Testis (tissue), 2 donors: ENCODE measurements at regions not wholly inside any gene's neighbourhood (a gene's known extent, or its start where the extent isn't known, plus 50 kb on each side); places are given as distances from the start of the nearest gene placed in this dataset.

Experiments used
- DNase-seq: peaks from one replicate; pipeline ENCODE4 v3.0.0-alpha.2; 2019
- H3K27ac ChIP-seq, 2 donors: fragments of 200-600 bp; sonication (generic); one replicate each; pipeline ENCODE4 v1.5.1; 2019
- H3K27me3 ChIP-seq: fragments of 200-600 bp; sonication (generic); one replicate; pipeline ENCODE4 v1.5.1; 2019
- H3K36me3 ChIP-seq: fragments of 200-600 bp; sonication (generic); one replicate; pipeline ENCODE4 v1.5.1; 2017; ENCODE audit warnings: low read depth; ENCODE audit errors: missing control alignments
- H3K4me1 ChIP-seq: fragments of 200-600 bp; sonication (generic); one replicate; pipeline ENCODE4 v1.5.1; 2019
- H3K4me3 ChIP-seq, 2 donors: fragments of 200-600 bp; sonication (generic); one replicate each; pipeline ENCODE4 v1.5.1; 2017 to 2019
- H3K9me3 ChIP-seq: fragments of 200-600 bp; sonication (generic); one replicate; pipeline ENCODE4 v1.5.1; 2017
- POLR2A ChIP-seq: fragments of 450-650 bp; IDR thresholded peaks from one replicate; pipeline ENCODE4 v1.6.1; 2017; ENCODE audit warnings: antibody characterized with exemption, mild to moderate bottlenecking, moderate library complexity
- WGBS, 2 donors: methylation state at CpG; one replicate each; pipeline ENCODE4 v1.1.5; 2018; 5-methylcytosine and 5-hydroxymethylcytosine counted together
- intact Hi-C: fragments of 100-400 bp; cut with DNase I; formaldehyde crosslinking; loops from one replicate; pipeline ENCODE4 v1.15.1; 2023; ENCODE audit warnings: low total_unique reads
- TF ChIP-seq, protein P1 (sequence below), 3 experiments: fragments of 450-650 bp in 2 of 3; fragments of 200-600 bp in 1 of 3; sonication (generic) in 1 of 3; IDR thresholded peaks; one replicate each; pipeline ENCODE4 v1.5.1; 2016 to 2019; ENCODE audit warnings: antibody characterized with exemption in 3 of 3, mild to moderate bottlenecking in 2 of 3, moderate library complexity in 1 of 3

DNA sequence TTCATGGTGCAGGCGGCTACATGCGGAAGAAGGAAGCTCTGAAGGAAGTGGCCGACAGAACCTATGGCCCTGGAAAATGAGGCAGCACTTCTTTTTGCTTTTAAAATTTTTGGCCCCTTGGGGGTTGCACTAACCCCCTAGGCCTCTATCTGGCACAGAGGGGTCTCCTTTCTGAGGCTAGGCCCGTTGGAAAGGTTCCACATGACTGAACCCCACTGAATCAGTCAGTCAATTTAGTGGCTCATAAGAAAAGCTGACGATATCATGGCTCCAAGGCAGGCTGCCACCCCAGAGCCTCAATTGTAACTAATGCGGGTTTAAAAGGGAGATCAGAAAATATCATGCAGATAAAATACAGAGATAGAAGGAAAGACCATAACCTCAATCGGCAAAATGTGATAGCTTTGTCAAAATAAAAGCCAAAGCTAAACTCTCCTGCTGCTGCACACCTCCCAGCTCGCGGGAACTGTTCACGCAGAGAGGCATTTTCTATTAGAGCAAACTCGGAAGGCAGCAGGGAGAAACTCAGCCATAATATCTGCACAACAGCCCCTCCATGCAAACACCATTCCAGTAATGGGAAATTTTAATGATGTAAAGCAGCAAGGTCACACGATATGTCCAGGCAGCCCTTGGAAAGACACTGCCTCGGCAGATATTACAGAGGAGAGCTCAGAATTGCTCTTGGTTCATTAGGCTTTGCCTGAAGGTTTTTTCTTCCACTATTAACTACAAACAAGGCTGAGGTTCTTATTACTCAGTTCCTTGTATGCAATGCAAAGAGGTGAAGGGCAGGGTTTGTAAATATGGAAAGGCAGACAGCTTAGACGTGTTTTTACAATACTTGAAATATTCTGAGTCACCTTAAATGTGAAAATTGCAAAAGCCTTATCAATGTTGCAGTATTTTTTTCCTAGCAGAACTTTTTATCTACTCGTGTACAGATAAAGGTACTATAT, 200.4 kb upstream of the PMFBP1 start:
- H3K4me3 ChIP-seq: no peak overlapping the region
- no peaks in the 10 kb centered on the region for H3K9me3 ChIP-seq
- no peaks in the 10 kb centered on the region for H3K4me1 ChIP-seq
- DNase-seq: no peak
- no peaks in the 10 kb centered on the region for H3K27me3 ChIP-seq
- no peak overlapping the region for H3K27ac ChIP-seq
- no peaks in the 10 kb centered on the region for H3K36me3 ChIP-seq
- TF ChIP-seq, protein P1, sequence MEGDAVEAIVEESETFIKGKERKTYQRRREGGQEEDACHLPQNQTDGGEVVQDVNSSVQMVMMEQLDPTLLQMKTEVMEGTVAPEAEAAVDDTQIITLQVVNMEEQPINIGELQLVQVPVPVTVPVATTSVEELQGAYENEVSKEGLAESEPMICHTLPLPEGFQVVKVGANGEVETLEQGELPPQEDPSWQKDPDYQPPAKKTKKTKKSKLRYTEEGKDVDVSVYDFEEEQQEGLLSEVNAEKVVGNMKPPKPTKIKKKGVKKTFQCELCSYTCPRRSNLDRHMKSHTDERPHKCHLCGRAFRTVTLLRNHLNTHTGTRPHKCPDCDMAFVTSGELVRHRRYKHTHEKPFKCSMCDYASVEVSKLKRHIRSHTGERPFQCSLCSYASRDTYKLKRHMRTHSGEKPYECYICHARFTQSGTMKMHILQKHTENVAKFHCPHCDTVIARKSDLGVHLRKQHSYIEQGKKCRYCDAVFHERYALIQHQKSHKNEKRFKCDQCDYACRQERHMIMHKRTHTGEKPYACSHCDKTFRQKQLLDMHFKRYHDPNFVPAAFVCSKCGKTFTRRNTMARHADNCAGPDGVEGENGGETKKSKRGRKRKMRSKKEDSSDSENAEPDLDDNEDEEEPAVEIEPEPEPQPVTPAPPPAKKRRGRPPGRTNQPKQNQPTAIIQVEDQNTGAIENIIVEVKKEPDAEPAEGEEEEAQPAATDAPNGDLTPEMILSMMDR (IDR thresholded peaks at IDR 0.05): no peak
- no peak for TF ChIP-seq POLR2A
- intact Hi-C loops: no loop called here
- WGBS, 2 donors: 52% methylated on average over 15 of the region's 15 CpGs

DNA sequence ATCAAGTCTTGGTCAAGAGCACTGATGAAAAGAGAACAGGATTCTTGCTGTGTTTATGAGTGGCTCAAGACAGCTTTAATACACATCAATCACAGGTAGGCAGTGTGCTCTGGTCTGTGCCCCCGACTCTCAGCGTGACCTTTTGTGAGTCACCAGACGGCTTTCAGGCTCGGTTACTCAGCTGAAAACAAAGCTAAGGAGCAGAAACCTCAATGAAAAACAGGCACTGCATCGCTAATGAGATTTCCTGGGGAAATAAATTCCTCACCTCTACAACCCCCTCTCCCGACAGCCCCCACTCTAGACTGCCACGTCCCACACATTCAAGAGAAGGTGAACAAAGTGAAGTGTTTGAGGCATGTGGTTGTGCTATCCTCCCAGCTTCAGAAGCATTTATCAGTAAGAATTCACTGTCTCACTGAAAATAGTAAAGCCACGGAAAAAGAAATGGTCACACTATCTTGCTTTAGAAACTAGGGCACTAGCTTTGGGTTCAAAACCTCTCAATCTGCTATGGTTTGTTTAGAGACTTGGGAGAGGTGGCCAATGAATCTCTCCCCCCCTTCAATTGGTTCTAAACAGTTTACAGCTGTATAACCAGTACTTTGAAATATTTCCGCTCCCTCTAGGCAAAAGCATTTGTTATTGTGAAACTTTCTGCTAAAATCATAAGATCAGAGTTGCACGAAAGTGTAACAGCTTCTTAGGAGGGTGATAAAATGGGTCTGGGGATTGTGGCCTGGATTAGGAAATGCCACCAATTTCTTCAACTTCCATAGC, 199.5 kb upstream of the PMFBP1 start:
- no peaks in the 10 kb centered on the region for H3K4me1 ChIP-seq
- H3K4me3 ChIP-seq: no peak overlapping the region
- no peaks in the 10 kb centered on the region for H3K27me3 ChIP-seq
- H3K9me3 ChIP-seq: no peaks in the 10 kb centered on the region
- intact Hi-C loops: no loop called here
- H3K27ac ChIP-seq: no peak overlapping the region
- DNase-seq: no peak
- H3K36me3 ChIP-seq: no peaks in the 10 kb centered on the region
- WGBS, 2 donors: 52 to 63% methylated on average over 10 of the region's 10 CpGs
- TF ChIP-seq POLR2A: no peak
- TF ChIP-seq, protein P1 (IDR thresholded peaks at IDR 0.05): no peak

DNA sequence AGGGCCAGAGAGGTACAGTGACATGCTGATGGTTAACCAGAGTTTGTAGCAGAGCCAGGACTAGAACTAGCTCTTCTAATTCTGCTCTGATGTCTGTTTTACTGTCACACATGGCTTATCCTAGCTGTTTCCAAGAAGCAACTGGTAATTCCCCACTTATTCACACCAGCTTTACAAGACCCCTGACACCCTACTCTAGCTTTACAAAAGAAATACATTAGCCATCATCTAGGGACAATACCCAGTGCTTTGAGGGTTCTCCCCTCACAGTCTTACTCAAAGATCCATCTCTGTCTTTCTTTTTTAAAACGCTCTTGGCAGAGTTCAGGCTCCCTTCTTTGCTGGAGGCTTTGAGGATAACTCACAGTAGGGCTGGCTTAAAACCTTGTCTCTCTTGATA, 197.3 kb upstream of the PMFBP1 start:
- intact Hi-C loops: no loop called here
- Histone ChIP-seq H3K27me3 (no peaks in the 10 kb centered on the region), H3K27ac (no peak overlapping the region), H3K9me3 (no peaks in the 10 kb centered on the region), H3K4me1 (no peaks in the 10 kb centered on the region), H3K36me3 (no peaks in the 10 kb centered on the region), H3K4me3 (no peak overlapping the region)
- WGBS, 2 donors: 64 to 84% methylated on average over 1 of the region's 1 CpG
- DNase-seq: no peak
- TF ChIP-seq, protein P1 (IDR thresholded peaks at IDR 0.05): no peak
- no peak for TF ChIP-seq POLR2A

GRCh38 chr16:72367851-72368250, 195.9 kb upstream of the PMFBP1 start:
- H3K4me1 ChIP-seq: no peaks in the 10 kb centered on the region
- TF ChIP-seq, protein P1 (IDR thresholded peaks at IDR 0.05): no peak
- no peak for TF ChIP-seq POLR2A
- no peak overlapping the region for H3K4me3 ChIP-seq
- no peak for DNase-seq
- no peaks in the 10 kb centered on the region for H3K36me3 ChIP-seq
- intact Hi-C loops: no loop called here
- H3K27me3 ChIP-seq: no peaks in the 10 kb centered on the region
- no peak overlapping the region for H3K27ac ChIP-seq
- no peaks in the 10 kb centered on the region for H3K9me3 ChIP-seq
